HG02798 (cell line): ENCODE measurements at regions not wholly inside any gene's neighbourhood (a gene's known extent, or its start where the extent isn't known, plus 50 kb on each side); places are given as distances from the start of the nearest gene placed in this dataset.

Source experiments
- ATAC-seq: cut with Tn5 transposase; IDR thresholded peaks from one replicate; pipeline ENCODE4 v1.9.1; 2021; ENCODE audit warnings: mild to moderate bottlenecking; ENCODE audit not compliant: unreplicated experiment, poor library complexity

DNA sequence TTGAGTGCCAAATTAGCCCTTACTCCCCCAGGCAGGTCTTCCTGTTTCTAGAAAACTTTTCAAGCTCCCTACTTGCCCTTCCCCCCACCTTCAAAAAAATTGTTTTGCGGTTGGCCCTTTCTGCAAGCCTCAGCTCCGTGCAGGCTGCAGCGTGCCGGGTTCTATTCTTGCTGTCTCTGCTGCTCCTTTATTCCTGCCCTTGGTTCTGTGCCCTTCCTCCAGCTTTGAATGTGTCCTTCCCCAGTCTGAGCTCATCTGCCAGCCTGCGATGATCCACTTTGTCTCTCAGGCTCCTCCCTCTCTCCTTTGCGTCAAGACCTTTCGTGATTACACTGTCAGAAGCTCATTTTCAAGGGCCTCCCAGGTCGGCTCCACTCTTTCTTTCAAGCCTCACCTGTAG lies 98.6 kb downstream of the IRF2BPL start:
- ATAC-seq, result no peak

DNA sequence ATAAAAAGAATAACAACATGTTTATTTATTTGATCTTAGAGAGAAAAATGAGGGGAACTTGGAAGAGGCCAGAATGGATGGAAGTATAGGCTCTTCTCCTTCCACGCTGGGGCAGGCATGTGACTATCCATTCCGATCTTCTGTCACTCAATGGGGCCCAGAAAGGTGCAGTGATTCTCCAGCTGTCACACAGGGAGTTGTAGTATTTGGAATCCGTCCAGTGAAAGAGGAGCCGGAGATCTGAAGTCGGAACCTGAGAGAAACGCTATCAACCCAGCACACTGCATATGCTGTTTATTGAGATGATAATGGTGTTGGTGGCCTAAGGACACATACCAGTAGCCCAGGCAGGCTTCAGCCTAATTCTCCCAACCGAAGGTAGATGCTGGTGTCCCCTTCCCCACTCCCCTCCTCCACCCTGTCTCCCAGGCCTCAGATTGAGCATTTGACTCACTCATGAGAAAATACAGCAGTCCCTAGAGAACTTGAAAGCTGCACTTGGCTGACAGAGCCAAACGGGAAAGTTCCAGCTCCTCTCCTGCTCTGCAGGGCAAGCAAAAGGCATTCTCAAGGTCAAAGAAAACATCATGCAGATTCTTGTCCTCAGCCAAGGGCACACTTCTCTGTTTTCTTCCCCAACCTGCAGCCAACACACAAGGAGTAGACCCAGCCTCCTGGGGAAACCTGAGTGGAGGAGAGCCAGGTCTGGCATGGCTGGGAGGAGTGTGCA lies 100.4 kb downstream of the IRF2BPL start:
- ATAC-seq, result no peak

DNA sequence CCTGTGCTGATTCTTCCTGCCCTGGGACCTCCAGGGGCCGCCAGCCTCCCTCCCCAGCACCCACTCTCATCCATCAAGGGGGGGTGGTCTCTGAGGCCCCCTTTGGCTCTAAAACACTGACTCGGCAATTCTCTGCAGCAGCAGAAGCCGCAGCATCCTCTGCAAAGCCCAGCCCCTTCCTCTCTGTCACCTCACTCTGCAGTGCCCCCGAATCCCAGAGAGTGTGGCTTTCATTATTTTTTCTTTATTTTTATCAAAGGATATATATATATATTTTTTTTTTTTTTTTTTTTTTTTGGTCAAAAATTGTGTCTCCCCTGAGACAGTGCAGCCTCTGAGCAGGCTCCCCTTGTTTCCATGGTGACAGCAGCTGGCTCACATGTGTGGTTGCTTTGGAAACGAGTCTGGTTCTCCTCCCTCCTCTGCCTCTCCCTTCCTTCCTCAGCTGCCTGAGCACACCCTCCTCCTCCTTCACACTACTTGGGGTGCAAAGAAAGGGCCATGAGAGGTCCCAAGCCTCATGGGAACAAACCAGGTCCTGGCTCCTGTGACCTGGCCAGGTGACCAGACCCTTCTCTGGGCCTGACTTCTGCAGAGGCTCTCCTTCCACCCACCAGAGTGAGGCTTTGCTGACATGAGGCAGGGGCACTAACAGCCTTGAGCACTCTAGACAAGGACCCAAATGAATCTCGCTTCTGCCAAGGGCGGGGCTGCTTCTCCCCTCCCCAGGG lies 100.5 kb downstream of the LRRC74A start:
- peak; percentile 63 for ATAC-seq

DNA sequence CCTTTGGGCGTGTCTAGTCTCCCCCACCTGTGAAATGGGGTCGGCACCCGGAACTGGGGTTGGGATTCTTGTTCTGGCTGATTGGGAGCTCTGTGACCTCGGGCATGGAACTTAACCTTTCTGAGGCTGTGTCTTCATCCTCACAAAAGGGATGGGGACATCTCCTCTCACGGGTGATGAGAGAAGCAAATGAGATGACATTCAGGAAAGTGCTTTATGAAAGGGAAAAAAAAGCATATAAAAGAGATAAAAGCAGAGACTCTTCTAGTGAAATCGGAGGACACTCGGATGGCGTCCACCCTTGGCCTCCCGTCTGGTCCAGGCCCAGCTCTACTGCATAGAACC lies 98.9 kb downstream of the LRRC74A start:
- ATAC-seq, result no peak

DNA sequence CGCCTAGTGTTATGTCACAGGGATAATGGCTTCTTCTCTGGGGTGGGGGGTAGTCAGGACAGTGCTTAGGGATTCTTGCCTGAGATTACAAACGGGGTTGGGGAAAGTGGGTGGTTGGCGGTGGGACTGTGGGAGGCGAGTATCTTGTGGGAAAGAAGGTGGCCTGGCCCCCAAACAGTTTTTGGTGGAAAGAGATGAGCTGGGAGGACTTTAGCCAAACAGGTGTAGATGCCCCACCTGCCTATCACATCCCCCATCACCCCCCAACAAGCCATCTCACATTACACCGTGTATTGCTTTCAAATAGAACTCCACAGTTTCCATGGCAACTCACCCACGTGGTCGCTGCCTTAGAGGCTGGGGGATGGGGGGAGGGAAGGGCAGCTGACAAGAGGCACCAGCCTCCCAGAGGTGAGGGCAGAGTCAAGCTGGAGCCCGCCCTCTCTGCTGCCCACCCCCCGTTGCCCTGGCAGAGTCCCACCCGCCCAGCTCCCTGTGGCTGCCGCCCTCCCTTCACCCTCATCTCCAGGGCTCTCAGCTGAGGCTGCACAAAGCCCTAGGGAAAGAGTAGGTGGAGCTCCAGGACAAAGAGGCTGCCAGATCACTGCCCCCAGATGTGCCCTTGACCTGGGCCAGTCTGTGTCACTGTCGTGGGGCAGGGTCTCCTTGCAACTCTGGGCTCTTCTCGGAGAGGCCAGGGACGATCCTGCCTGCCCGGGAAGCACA lies 98.3 kb downstream of the LRRC74A start:
- no peak for ATAC-seq

DNA sequence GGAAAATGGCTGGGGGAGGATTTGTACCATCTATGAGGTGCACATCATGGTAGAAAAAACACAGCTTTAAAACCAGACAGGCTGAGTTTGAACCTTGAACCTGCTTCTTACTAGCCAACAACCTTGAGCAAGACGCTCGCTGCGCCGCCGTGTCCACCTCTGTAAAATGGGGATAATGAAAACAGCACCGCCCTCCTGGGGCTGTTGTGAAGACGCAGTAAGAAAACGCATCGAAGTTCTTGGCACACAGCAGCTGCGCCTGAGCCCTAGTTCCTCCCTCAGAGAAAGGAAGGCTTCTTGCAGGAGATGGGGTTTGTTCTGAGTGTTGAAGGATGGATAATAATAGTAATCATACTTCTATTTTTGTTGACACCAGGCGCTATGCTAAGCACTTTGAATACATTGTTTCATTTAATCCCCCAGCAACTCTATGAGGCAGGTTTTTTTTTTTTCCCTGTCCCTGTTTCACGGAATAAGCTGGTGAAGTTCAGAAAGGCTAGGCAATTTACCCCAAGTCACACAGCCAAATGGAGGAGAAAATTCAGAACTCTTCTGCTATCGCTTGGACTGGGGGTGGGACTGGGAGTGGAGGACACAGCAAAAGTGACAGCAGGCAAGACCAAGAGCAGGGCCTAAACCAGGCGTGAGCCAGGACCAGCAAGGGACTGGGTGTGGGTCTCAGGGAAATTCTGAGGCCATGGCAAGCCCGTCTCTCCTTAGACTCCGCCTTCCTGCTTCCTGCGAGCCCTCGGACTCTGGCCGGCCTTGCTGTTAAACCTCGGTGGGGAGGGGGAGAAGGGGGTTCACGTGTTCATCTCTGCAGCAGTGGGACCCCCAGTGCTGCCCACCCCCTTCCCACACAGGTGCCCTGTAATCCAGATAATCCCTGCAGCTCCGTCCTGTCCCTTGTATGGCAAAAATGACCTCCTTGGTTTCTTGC lies 97.5 kb downstream of the LRRC74A start:
- no peak for ATAC-seq

DNA sequence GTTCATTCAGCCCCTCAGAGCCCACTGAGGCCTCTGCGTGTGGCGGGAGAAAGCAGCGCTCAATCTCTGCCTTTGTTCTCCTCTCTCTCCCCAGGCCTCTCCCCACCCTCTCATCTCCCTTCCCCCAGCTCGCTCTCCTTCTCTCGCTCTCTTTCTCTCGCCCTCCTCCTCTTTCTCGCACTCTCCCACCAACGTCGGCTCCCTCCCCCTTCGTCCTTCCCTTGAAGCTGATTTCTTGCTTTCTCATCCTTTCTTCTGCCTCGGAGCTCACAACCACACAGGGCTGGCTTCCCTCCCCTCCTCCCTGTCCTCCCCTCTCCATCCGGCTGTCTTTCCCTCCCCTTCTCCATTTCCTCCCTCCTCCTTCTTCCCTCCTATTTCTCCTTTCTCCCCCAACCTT lies 96.4 kb downstream of the LRRC74A start:
- ATAC-seq, result no peak

DNA sequence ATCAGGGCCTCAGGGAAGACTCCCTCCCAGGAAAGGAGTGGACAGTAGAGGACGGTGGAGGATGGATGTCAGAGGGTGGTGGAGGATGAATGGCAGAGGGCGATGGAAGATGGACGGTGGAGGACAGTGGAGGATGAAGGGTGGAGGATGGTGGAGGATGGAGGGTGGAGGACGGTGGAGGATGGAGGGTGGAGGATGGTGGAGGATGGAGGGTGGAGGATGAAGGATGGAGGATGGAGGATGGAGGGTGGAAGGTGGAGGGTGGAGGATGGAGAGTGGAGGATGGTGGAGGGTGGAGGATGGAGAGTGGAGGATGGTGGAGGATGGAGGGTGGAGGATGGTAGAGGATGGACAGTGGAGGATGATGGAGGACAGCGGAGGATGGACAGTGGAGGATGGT lies 95.9 kb downstream of the LRRC74A start:
- ATAC-seq, result no peak

DNA sequence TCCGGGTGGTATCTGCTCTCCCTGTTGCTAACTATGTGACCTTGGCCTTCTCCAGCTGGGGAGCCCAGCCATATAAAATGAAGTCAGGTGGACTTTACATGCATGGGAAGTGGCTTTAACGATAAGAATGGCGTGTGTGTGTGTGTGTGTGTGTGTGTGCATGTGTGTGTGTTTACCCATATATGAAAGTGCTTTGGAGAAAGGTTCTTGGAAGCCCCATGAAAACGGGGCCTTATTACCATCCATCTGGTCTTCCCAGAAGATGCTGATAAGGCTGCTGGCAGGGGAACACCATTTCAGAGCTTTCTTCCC lies 94.8 kb downstream of the LRRC74A start:
- ATAC-seq, result no peak

DNA sequence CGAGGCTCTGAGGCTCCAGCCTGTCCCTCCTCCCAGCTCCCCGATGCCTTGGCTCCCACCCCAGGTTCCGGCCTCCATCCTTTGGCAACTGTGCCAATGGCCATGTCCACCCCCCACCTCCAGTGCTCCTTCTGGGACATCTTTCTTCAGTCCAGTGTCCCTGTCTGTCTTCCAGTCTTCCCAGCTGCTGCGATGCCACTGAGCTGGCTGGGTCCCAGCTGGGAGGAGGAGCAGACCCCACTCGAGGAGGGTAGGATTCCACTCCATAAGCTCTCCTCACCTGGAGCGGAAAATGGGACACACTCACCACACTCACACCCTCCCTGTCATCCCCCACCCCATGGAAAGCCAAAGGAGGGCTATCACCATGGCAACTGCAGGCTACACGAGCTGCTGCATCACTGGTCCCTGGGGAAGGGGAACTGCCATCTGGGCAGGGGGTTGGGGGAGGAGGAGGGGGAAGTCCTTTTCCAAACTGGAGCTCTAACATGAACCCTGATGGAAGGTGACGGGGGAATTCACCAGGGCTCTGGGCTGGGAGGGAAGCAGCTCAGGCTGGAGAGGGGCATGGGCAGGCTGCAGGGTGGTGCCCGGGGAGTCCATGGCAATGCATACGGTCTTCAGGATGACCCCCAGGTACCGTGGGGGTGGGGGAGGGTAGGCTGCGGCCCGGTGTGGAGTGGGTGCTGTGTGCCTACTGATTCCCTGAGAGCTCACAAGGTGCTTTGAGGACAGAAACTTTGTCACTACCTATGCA lies 94.3 kb downstream of the LRRC74A start:
- no peak for ATAC-seq

DNA sequence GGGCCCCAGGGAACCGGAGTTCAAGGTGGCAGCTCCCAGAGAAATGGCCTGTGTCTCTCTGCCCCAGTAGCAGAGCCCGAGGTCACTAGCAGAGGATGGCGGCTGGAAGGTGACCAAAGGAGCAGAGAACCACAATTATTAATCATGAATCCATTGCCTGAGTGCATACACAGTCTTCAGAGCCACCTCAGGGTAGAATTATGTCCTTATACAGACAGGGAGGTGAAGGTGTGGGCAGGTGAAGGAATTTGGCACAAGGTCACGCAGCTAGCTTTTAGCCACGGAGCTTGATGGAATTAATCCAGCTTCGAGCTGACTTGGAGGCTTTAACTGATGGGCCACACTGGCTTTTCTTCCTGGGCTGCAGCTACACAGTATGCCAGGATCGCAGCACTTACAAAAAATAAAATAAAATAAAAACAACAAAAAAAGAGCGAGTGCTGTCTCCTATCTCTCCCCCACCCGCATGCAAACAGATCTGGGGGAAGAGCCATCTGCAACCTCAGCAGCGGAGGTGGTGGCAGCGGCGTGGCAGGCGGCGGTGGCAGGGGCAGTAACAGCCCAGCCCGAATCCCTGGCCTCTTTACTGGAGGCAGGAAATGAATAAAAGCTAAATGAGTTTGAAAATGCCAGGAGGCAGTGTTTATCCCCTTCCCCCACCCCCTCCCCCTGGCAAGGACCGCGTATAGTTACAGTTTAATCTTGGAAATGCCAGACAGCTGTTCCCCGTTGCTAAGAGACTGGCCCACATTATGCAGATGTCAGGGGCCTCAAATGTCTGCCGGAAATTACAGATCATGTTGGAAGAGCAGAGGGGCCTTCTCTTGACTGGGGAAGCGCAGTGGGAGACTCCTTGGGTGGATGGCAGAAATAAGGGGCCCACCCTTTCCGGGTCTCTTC lies 93.5 kb downstream of the LRRC74A start:
- no peak for ATAC-seq
